HCT116 (cell line): ENCODE measurements at regions not wholly inside any gene's neighbourhood (a gene's known extent, or its start where the extent isn't known, plus 50 kb on each side); places are given as distances from the start of the nearest gene placed in this dataset.

ENCODE experiments used
- ATAC-seq: fragments of 200-7000 bp; cut with Tn5 transposase; 2 replicates; pipeline ENCODE4 v1.9.1; 2020; ENCODE audit warnings: mild to moderate bottlenecking, moderate library complexity
- BruUV-seq: library from RNA; stranded (reverse); fragments of 400-500 nt; replicated peaks from 2 replicates; lab custom pipeline; 2021; lab: Mats Ljungman, UMichigan
- CTCF ChIA-PET: fragments of 300-600 bp; sonication (Branson Sonifier 250); formaldehyde crosslinking; loops from one replicate; lab custom pipeline; 2021; ENCODE audit warnings: antibody characterized with exemption; lab: Charles Lee
- POLR2A ChIA-PET: fragments of 300-600, 350-600 bp; sonication (Branson Sonifier 250); formaldehyde crosslinking; loops from one replicate; lab custom pipeline; 2021; ENCODE audit warnings: antibody characterized with exemption; lab: Charles Lee
- RAD21 ChIA-PET, 2 experiments: fragments of 300-600 bp; sonication (Branson Sonifier 250); formaldehyde crosslinking; loops; one replicate each; lab custom pipeline; 2023; ENCODE audit warnings: low total read pairs in 2 of 2; ENCODE audit not compliant: uncharacterized antibody in 2 of 2, unreplicated experiment in 2 of 2, low non-redundant PET in 1 of 2; lab: Charles Lee
- DNase-seq: peaks from one replicate; pipeline ENCODE4 v3.0.0-alpha.2; 2010; ENCODE audit warnings: low read depth, low spot score
- H2AFZ ChIP-seq: fragments of 200-600 bp; shearing (Covaris generic), sonication (generic); 2 replicates; pipeline ENCODE4 v1.6.1; 2017; ENCODE audit warnings: low read depth, mixed run types, mixed read lengths, antibody characterized with exemption, low read length; ENCODE audit not compliant: poor library complexity, severe bottlenecking
- H3K27ac ChIP-seq: 2 replicates; pipeline ENCODE4 v1.5.1; 2012; ENCODE audit warnings: low read depth, low read length
- H3K27me3 ChIP-seq: fragments of 200-600 bp; sonication (generic); 2 replicates; pipeline ENCODE4 v1.6.1; 2016; ENCODE audit warnings: mixed run types, low read length, mixed read lengths; ENCODE audit not compliant: insufficient read depth
- H3K36me3 ChIP-seq, 2 experiments: fragments of 200-500 bp in 1 of 2; fragments of 200-600 bp in 1 of 2; sonication (Bioruptor generic) in 1 of 2; sonication (generic) in 1 of 2; 2 replicates each; pipeline versions ENCODE4 v1.5.1 to v1.6.1; 2014 to 2016; ENCODE audit warnings: low read length in 2 of 2, inconsistent platforms in 1 of 2, mixed read lengths in 1 of 2, mixed run types in 1 of 2; ENCODE audit not compliant: insufficient read depth in 2 of 2, control insufficient read depth in 1 of 2
- H3K4me1 ChIP-seq, 2 experiments: fragments of 200-600 bp in 1 of 2; sonication (generic) in 1 of 2; 2 replicates each; pipeline versions ENCODE4 v1.5.1 to v1.6.1; 2012 to 2017; ENCODE audit warnings: low read length in 2 of 2, inconsistent platforms in 1 of 2, mild to moderate bottlenecking in 1 of 2, mixed read lengths in 1 of 2, mixed run types in 1 of 2, moderate library complexity in 1 of 2; ENCODE audit not compliant: insufficient read depth in 2 of 2, control insufficient read depth in 1 of 2
- H3K4me2 ChIP-seq: fragments of 200-600 bp; sonication (generic); 2 replicates; pipeline ENCODE4 v1.6.1; 2017; ENCODE audit warnings: mixed run types, low read length, mixed read lengths
- H3K4me3 ChIP-seq, 2 experiments: fragments of 200-600 bp in 1 of 2; sonication (generic) in 1 of 2; replicated peaks in 1 of 2; 2 replicates each; pipeline ENCODE4 v1.5.1; 2011 to 2016; ENCODE audit warnings: low read length in 2 of 2, control low read depth in 1 of 2, low read depth in 1 of 2, mild to moderate bottlenecking in 1 of 2, mixed read lengths in 1 of 2, mixed run types in 1 of 2
- H3K79me2 ChIP-seq: fragments of 200-600 bp; sonication (generic); 2 replicates; pipeline ENCODE4 v1.6.1; 2017; ENCODE audit warnings: mild to moderate bottlenecking, mixed run types, low read length, moderate library complexity, mixed read lengths; ENCODE audit not compliant: insufficient read depth
- H3K9ac ChIP-seq: fragments of 200-600 bp; sonication (generic); 2 replicates; pipeline ENCODE4 v1.6.1; 2016; ENCODE audit warnings: low read length, mixed read lengths
- H3K9me2 ChIP-seq: fragments of 200-600 bp; sonication (generic), shearing (Covaris generic); 2 replicates; pipeline ENCODE4 v1.6.1; 2017; ENCODE audit warnings: mixed run types, mild to moderate bottlenecking, moderate library complexity; ENCODE audit not compliant: insufficient read depth
- H3K9me3 ChIP-seq, 2 experiments: fragments of 200-500 bp in 1 of 2; fragments of 200-600 bp in 1 of 2; sonication (Bioruptor generic) in 1 of 2; sonication (generic) in 1 of 2; 2 replicates each; pipeline ENCODE4 v1.6.1; 2014 to 2017; ENCODE audit warnings: low read length in 2 of 2, mixed read lengths in 2 of 2, inconsistent platforms in 1 of 2, low read depth in 1 of 2, mild to moderate bottlenecking in 1 of 2, mixed run types in 1 of 2, moderate library complexity in 1 of 2; ENCODE audit not compliant: control insufficient read depth in 1 of 2, insufficient read depth in 1 of 2
- H4K20me1 ChIP-seq: fragments of 200-600 bp; sonication (generic), shearing (Covaris generic); 2 replicates; pipeline ENCODE4 v1.6.1; 2017; ENCODE audit warnings: mixed run types, mild to moderate bottlenecking, moderate library complexity; ENCODE audit not compliant: insufficient read depth
- CBX3 ChIP-seq: IDR thresholded peaks from 2 replicates; pipeline ENCODE4 v1.6.1; 2012; ENCODE audit warnings: low read depth
- CTCF ChIP-seq, 3 experiments: fragments of 200-600 bp in 1 of 3; sonication (generic) in 1 of 3; IDR thresholded peaks in 2 of 3; conservative IDR thresholded peaks in 1 of 3; 2 replicates each; pipeline ENCODE4 v1.5.1; 2012 to 2017; ENCODE audit warnings: low read depth in 2 of 3, low read length in 2 of 3, antibody characterized with exemption in 1 of 3, borderline replicate concordance in 1 of 3, control low read depth in 1 of 3, mild to moderate bottlenecking in 1 of 3, mixed read lengths in 1 of 3, mixed run types in 1 of 3, moderate library complexity in 1 of 3; ENCODE audit not compliant: insufficient read depth in 1 of 3
- ELF1 ChIP-seq: IDR thresholded peaks from 2 replicates; pipeline ENCODE4 v1.6.1; 2012; ENCODE audit warnings: low read depth, borderline replicate concordance
- FOSL1 ChIP-seq: IDR thresholded peaks from 2 replicates; pipeline ENCODE4 v1.6.1; 2012; ENCODE audit warnings: low read depth
- JUND ChIP-seq: IDR thresholded peaks from 2 replicates; pipeline ENCODE4 v1.6.1; 2012
- MAX ChIP-seq: IDR thresholded peaks from 2 replicates; pipeline ENCODE4 v1.6.1; 2012
- POLR2A ChIP-seq: IDR thresholded peaks from 2 replicates; pipeline ENCODE4 v1.7.0; 2011; ENCODE audit warnings: borderline replicate concordance; ENCODE audit not compliant: insufficient read depth, insufficient read length; ENCODE audit errors: extremely low read depth
- POLR2AphosphoS5 ChIP-seq: IDR thresholded peaks from 2 replicates; pipeline ENCODE4 v1.6.1; 2011; ENCODE audit warnings: mild to moderate bottlenecking, low read depth, low read length, moderate library complexity
- RAD21 ChIP-seq: IDR thresholded peaks from 2 replicates; pipeline ENCODE4 v1.6.1; 2012; ENCODE audit warnings: low read depth, mild to moderate bottlenecking
- SRF ChIP-seq: IDR thresholded peaks from 2 replicates; pipeline ENCODE4 v1.6.1; 2012; ENCODE audit warnings: low read depth
- TCF7L2 ChIP-seq: IDR thresholded peaks from 2 replicates; pipeline ENCODE4 v1.7.0; 2011; ENCODE audit warnings: borderline replicate concordance, inconsistent platforms; ENCODE audit not compliant: insufficient read depth, insufficient read length; ENCODE audit errors: extremely low read depth
- YY1 ChIP-seq: IDR thresholded peaks from 2 replicates; pipeline ENCODE4 v1.6.1; 2011; ENCODE audit warnings: low read length, low read depth, moderate library complexity, mild to moderate bottlenecking; ENCODE audit not compliant: insufficient replicate concordance; ENCODE audit errors: extremely low read depth
- ZBTB33 ChIP-seq: IDR thresholded peaks from 2 replicates; pipeline ENCODE4 v1.6.1; 2011; ENCODE audit warnings: mild to moderate bottlenecking, low read length, moderate library complexity; ENCODE audit not compliant: insufficient replicate concordance; ENCODE audit errors: extremely low read depth
- intact Hi-C: fragments of 100-400 bp; cut with micrococcal nuclease; formaldehyde crosslinking; loops from 2 replicates; pipeline ENCODE4 v1.10.0; 2022

GRCh38 chr14:85087201-85087600 lies 442.7 kb upstream of the FLRT2 start:
- no peaks in the 10 kb centered on the region for H3K9me2 ChIP-seq
- peaks cover 7 to 22% of the 10 kb centered on the region in 2 experiments; a peak in 2 of 4 replicates for H3K9me3 ChIP-seq
- H4K20me1 ChIP-seq = no peaks in the 10 kb centered on the region
- ATAC-seq = no peak
- no peak overlapping the region for H2AFZ ChIP-seq
- no peaks in the 10 kb centered on the region for H3K79me2 ChIP-seq
- RAD21 ChIA-PET = no interaction called here
- DNase-seq = no peak
- no peaks in the 10 kb centered on the region for H3K4me1 ChIP-seq
- BruUV-seq = no TSS peak
- no peaks in the 10 kb centered on the region for H3K27me3 ChIP-seq
- H3K9ac ChIP-seq = no peak overlapping the region
- CTCF ChIA-PET = no interaction called here
- TF ChIP-seq JUND (no peak), ZBTB33 (no peak), YY1 (no peak), SRF (no peak), RAD21 (no peak), MAX (no peak)
- no peak overlapping the region for H3K27ac ChIP-seq
- H3K4me3 ChIP-seq = no peak overlapping the region
- POLR2A ChIA-PET = no interaction called here
- H3K4me2 ChIP-seq = no peak overlapping the region
- intact Hi-C loops = no loop called here
- no peaks in the 10 kb centered on the region for H3K36me3 ChIP-seq

- Histone ChIP-seq H3K9me3 (peaks cover 7 to 24% of the 10 kb centered on the region in 2 experiments; a peak in 2 of 4 replicates), H3K36me3 (no peaks in the 10 kb centered on the region), H4K20me1 (no peaks in the 10 kb centered on the region), H3K27me3 (no peaks in the 10 kb centered on the region), H3K4me1 (no peaks in the 10 kb centered on the region), H3K79me2 (no peaks in the 10 kb centered on the region), H3K9ac (no peak overlapping the region), H3K4me3 (no peak overlapping the region), H2AFZ (no peak overlapping the region), H3K4me2 (no peak overlapping the region), H3K27ac (no peak overlapping the region), H3K9me2 (no peaks in the 10 kb centered on the region)
- ChIA-PET POLR2A (no interaction called here), CTCF (no interaction called here), RAD21 (no interaction called here)
- no TSS peak for BruUV-seq
- TF ChIP-seq FOSL1 (no peak), ZBTB33 (no peak), JUND (no peak), CBX3 (no peak), POLR2AphosphoS5 (no peak), POLR2A (no peak), ELF1 (no peak), CTCF (IDR thresholded peaks at IDR 0.05 in 2 of 3, conservative IDR thresholded peaks at IDR 0.05 in 1 of 3; ENCODE audit: borderline replicate concordance in 1 of 3, insufficient read depth in 1 of 3, low read depth in 2 of 3, low read length in 2 of 3) (no peak), TCF7L2 (no peak)
- no peak for ATAC-seq
- no peak for DNase-seq
- intact Hi-C loops = no loop called here
Observed at GRCh38 chr14:85088192-85088591, 441.8 kb upstream of the FLRT2 start.
